GM19099 (cell line): ENCODE measurements at regions not wholly inside any gene's neighbourhood (a gene's known extent, or its start where the extent isn't known, plus 50 kb on each side); places are given as distances from the start of the nearest gene placed in this dataset.

Experiments
- POLR2A ChIP-seq: IDR thresholded peaks from 3 replicates; pipeline ENCODE4 v1.6.1; 2011; ENCODE audit warnings: low read depth; ENCODE audit not compliant: insufficient read length; ENCODE audit errors: extremely low read depth

GRCh38 chr5:42989190-42989589 is 50.9 kb downstream of the ANXA2R start:
- no peak for TF ChIP-seq POLR2A

- no peak for TF ChIP-seq POLR2A
These were observed 51.6 kb downstream of the ANXA2R start for GRCh38 chr5:42988568-42988967.

GRCh38 chr5:42985129-42986037 is 54.7 kb downstream of the ANXA2R start:
- TF ChIP-seq POLR2A = no peak

- no peak for TF ChIP-seq POLR2A
These were observed 55.8 kb downstream of the ANXA2R start for GRCh38 chr5:42984307-42984706.

- no peak for TF ChIP-seq POLR2A
These were observed 58.0 kb downstream of the ANXA2R start for GRCh38 chr5:42982107-42982622.

GRCh38 chr5:42974536-42974935 is 65.6 kb downstream of the ANXA2R start:
- TF ChIP-seq POLR2A = no peak

- no peak for TF ChIP-seq POLR2A
These were observed 69.2 kb downstream of the ANXA2R start for GRCh38 chr5:42970636-42971559.

GRCh38 chr5:42965934-42966333 is 74.2 kb downstream of the ANXA2R start:
- TF ChIP-seq POLR2A = no peak

- no peak for TF ChIP-seq POLR2A
These were observed 76.7 kb downstream of the ANXA2R start for GRCh38 chr5:42963412-42963811.

- no peak for TF ChIP-seq POLR2A
These were observed 78.0 kb downstream of the ANXA2R start for GRCh38 chr5:42962124-42962523.

GRCh38 chr5:42960506-42960905 is 79.6 kb downstream of the ANXA2R start:
- no peak for TF ChIP-seq POLR2A

- no peak for TF ChIP-seq POLR2A
These were observed 83.6 kb downstream of the ANXA2R start for GRCh38 chr5:42956551-42956950.

GRCh38 chr5:42953041-42953440 is 87.1 kb downstream of the ANXA2R start:
- no peak for TF ChIP-seq POLR2A

GRCh38 chr5:42952578-42952974 is 87.5 kb downstream of the ANXA2R start:
- TF ChIP-seq POLR2A = no peak

GRCh38 chr5:42951293-42951840 is 88.8 kb downstream of the ANXA2R start:
- TF ChIP-seq POLR2A = no peak
